IPS-15b (cell line): ENCODE measurements at regions not wholly inside any gene's neighbourhood (a gene's known extent, or its start where the extent isn't known, plus 50 kb on each side); places are given as distances from the start of the nearest gene placed in this dataset.
A peak's percentile ranks its signal among the peaks of the same experiment; 100 is the strongest.

Source experiments
- H3K27me3 ChIP-seq: one replicate; pipeline ENCODE4 v1.6.1; 2013; ENCODE audit warnings: low read length; ENCODE audit not compliant: control insufficient read depth, insufficient read depth
- H3K36me3 ChIP-seq: one replicate; pipeline ENCODE4 v1.6.1; 2013; ENCODE audit warnings: low read length; ENCODE audit not compliant: control insufficient read depth, insufficient read depth
- H3K4me1 ChIP-seq: one replicate; pipeline ENCODE4 v1.6.1; 2013; ENCODE audit warnings: mild to moderate bottlenecking, low read length; ENCODE audit not compliant: control insufficient read depth, insufficient read depth
- H3K4me3 ChIP-seq: one replicate; pipeline ENCODE4 v1.5.1; 2013; ENCODE audit warnings: low read depth, low read length
- H3K9ac ChIP-seq: one replicate; pipeline ENCODE4 v1.6.1; 2013; ENCODE audit warnings: low read depth, mild to moderate bottlenecking, low read length
- H3K9me3 ChIP-seq: one replicate; pipeline ENCODE4 v1.6.1; 2013; ENCODE audit warnings: mild to moderate bottlenecking, low read length; ENCODE audit not compliant: control insufficient read depth, insufficient read depth

DNA sequence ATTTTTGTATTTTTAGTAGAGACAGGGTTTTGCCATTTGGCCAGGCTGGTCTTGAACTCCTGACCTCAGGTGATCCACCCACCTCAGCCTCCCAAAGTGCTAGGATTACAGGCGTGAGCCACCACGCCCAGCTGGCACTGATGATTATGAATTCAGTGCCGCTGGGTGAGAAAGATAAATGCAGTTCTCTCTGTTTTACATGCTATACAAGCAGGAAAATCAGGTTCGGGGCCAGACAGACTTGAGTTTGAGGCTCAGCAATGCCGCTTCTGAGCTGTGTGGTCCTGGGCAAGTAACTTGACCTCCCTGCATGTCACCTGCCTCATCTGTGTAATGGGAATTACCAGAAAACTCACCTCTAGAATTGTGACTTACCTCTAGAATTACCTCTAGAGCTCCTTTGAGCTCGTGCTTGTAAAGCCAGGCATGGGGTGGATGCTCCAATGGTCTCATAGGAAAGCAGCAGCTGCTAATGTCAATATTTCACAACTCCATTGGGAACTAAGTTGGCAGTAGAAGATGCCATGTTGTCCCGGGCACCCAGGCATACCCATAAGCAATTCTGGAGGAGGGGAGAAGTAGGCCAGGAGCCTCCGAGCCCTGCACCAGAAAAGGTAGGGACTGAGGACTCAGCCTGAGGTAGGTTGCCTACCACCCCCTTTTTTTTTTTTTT lies 119.8 kb upstream of the SLC25A33 start:
- Histone ChIP-seq H3K4me1 (no peaks in the 10 kb centered on the region), H3K9me3 (no peaks in the 10 kb centered on the region), H3K27me3 (no peaks in the 10 kb centered on the region), H3K36me3 (no peaks in the 10 kb centered on the region), H3K9ac (no peak overlapping the region), H3K4me3 (no peak overlapping the region)

GRCh38 chr1:9420835-9421532 lies 118.3 kb upstream of the SLC25A33 start:
- Histone ChIP-seq H3K27me3 (no peaks in the 10 kb centered on the region), H3K36me3 (no peaks in the 10 kb centered on the region), H3K4me1 (no peaks in the 10 kb centered on the region), H3K9me3 (no peaks in the 10 kb centered on the region), H3K4me3 (no peak overlapping the region), H3K9ac (no peak overlapping the region)

DNA sequence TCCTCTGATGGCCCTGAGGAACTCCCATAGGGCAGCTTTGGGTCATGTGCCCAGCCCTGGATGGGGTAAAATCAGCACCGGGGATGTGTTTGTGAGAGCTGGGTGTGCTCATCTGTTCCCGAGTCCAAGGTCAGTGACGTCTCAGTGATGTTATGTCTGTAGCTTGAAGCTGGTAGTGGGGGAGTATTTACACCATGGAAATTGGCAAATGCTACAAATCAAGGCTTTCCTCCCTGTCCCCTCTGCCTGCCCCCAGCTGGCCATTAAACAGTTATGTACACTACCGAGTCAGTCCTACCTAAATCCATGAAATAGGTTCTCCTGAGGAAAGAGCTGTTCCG lies 117.8 kb upstream of the SLC25A33 start:
- Histone ChIP-seq H3K27me3 (no peaks in the 10 kb centered on the region), H3K9ac (no peak overlapping the region), H3K9me3 (no peaks in the 10 kb centered on the region), H3K4me3 (no peak overlapping the region), H3K36me3 (no peaks in the 10 kb centered on the region), H3K4me1 (no peaks in the 10 kb centered on the region)

GRCh38 chr1:9422321-9422720 lies 116.9 kb upstream of the SLC25A33 start:
- H3K4me1 ChIP-seq = no peaks in the 10 kb centered on the region
- H3K4me3 ChIP-seq = no peak overlapping the region

GRCh38 chr1:9422911-9423505 lies 116.3 kb upstream of the SLC25A33 start:
- H3K36me3 ChIP-seq = no peaks in the 10 kb centered on the region
- no peak overlapping the region for H3K4me3 ChIP-seq
- H3K4me1 ChIP-seq = no peaks in the 10 kb centered on the region
- H3K9me3 ChIP-seq = no peaks in the 10 kb centered on the region
- no peaks in the 10 kb centered on the region for H3K27me3 ChIP-seq
- no peak overlapping the region for H3K9ac ChIP-seq

More at GRCh38 chr1:9422321-9422720, 116.9 kb upstream of the SLC25A33 start:
- Histone ChIP-seq H3K36me3 (no peaks in the 10 kb centered on the region), H3K27me3 (no peaks in the 10 kb centered on the region), H3K9ac (no peak overlapping the region), H3K9me3 (no peaks in the 10 kb centered on the region)

- Histone ChIP-seq H3K36me3 (no peaks in the 10 kb centered on the region), H3K9me3 (no peaks in the 10 kb centered on the region), H3K4me1 (peaks cover under 1% of the 10 kb centered on the region), H3K4me3 (no peak overlapping the region), H3K9ac (no peak overlapping the region), H3K27me3 (no peaks in the 10 kb centered on the region)
Measured at GRCh38 chr1:9424261-9424660, 115.0 kb upstream of the SLC25A33 start.

- H3K9ac ChIP-seq = no peak overlapping the region
- no peak overlapping the region for H3K4me3 ChIP-seq
- H3K4me1 ChIP-seq = peaks cover 4% of the 10 kb centered on the region
Measured at GRCh38 chr1:9425859-9426258, 113.4 kb upstream of the SLC25A33 start.

GRCh38 chr1:9426291-9426711 lies 113.0 kb upstream of the SLC25A33 start:
- Histone ChIP-seq H3K36me3 (no peaks in the 10 kb centered on the region), H3K27me3 (peaks cover 2% of the 10 kb centered on the region), H3K4me3 (no peak overlapping the region), H3K4me1 (peaks cover 4% of the 10 kb centered on the region), H3K9ac (no peak overlapping the region), H3K9me3 (no peaks in the 10 kb centered on the region)

More at GRCh38 chr1:9425859-9426258, 113.4 kb upstream of the SLC25A33 start:
- H3K36me3 ChIP-seq = no peaks in the 10 kb centered on the region
- H3K9me3 ChIP-seq = no peaks in the 10 kb centered on the region
- H3K27me3 ChIP-seq = peaks cover 2% of the 10 kb centered on the region

GRCh38 chr1:9427388-9427787 lies 111.9 kb upstream of the SLC25A33 start:
- H3K9me3 ChIP-seq = no peaks in the 10 kb centered on the region
- no peaks in the 10 kb centered on the region for H3K36me3 ChIP-seq
- no peak overlapping the region for H3K9ac ChIP-seq
- H3K27me3 ChIP-seq = peaks cover 2% of the 10 kb centered on the region
- H3K4me3 ChIP-seq = no peak overlapping the region
- peaks cover 4% of the 10 kb centered on the region for H3K4me1 ChIP-seq

- no peaks in the 10 kb centered on the region for H3K36me3 ChIP-seq
- H3K4me3 ChIP-seq = peak overlapping the region; percentile 92
- no peaks in the 10 kb centered on the region for H3K9me3 ChIP-seq
- H3K4me1 ChIP-seq = peaks cover 4% of the 10 kb centered on the region
- H3K9ac ChIP-seq = peak overlapping the region; percentile 90
- peaks cover 2% of the 10 kb centered on the region for H3K27me3 ChIP-seq
Measured at GRCh38 chr1:9428601-9429341, 110.5 kb upstream of the SLC25A33 start.

DNA sequence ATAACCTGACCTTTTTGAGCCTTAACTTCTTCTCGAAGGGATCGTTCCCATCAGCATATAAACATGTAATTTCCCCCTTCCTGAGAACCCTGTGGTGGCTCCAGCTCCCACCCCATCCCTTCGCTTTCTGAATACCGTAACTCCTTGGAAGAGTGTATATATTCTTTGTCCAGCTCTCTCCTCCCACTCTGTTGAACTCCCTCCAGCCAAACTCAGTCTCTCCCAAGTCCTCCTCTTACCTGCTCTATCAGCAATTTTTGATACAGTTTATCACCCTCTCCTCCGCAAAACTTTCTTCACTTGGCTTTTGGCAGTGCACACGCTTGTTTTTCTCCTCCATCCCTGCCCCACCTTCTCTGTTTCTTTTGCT lies 109.9 kb upstream of the SLC25A33 start:
- Histone ChIP-seq H3K4me3 (peak overlapping the region; percentile 92), H3K27me3 (peaks cover 2% of the 10 kb centered on the region), H3K9me3 (no peaks in the 10 kb centered on the region), H3K9ac (peak overlapping the region; percentile 90), H3K4me1 (peaks cover 4% of the 10 kb centered on the region), H3K36me3 (no peaks in the 10 kb centered on the region)
